ENCODE measurements at regions not wholly inside any gene's neighbourhood (a gene's known extent, or its start where the extent isn't known, plus 50 kb on each side); places are given as distances from the start of the nearest gene placed in this dataset.

DNA sequence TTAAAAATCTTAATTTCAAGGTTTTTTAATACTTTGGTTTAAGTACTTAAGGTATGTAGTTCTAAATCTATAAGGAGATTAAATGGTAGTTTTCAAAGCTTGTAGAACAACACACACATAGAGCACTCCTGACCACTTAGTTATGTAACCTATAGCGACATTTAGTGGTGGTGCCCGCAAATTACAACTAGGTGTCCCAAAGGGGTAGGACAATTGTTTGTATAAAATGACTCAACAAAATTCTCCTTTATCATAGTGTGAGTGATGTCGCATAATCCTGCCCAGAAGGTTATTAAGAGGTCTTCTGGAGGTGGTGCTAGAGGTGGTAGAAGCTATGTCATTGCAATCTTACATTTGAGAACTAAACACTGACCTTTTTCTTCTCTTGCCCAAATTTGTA, 373.0 kb upstream of the RASGEF1B start:
- no CpG with 5 or more reads among the region's 3 CpGs for WGBS (ENCODE audit: insufficient coverage)
- H3K27me3 ChIP-seq (ENCODE audit: control insufficient read depth, insufficient read depth, low read length): no peaks in the 10 kb centered on the region
- H3K27ac ChIP-seq (ENCODE audit: low read length): no peak overlapping the region
- no peaks in the 10 kb centered on the region for H3K9me3 ChIP-seq (replicated peaks; ENCODE audit: control insufficient read depth, low read depth, low read length)
- no peaks in the 10 kb centered on the region for H3K36me3 ChIP-seq (ENCODE audit: control insufficient read depth, insufficient read depth, low read length)
- peak; percentile 83 for DNase-seq
- H3K4me3 ChIP-seq (ENCODE audit: low read length): no peak overlapping the region
- H3K4me1 ChIP-seq (ENCODE audit: control insufficient read depth, insufficient read depth, low read length): no peaks in the 10 kb centered on the region

GRCh38 chr4:81839347-81840042, 367.8 kb upstream of the RASGEF1B start:
- Histone ChIP-seq H3K9me3 (replicated peaks; ENCODE audit: control insufficient read depth, low read depth, low read length) (no peaks in the 10 kb centered on the region), H3K36me3 (ENCODE audit: control insufficient read depth, insufficient read depth, low read length) (no peaks in the 10 kb centered on the region), H3K4me3 (ENCODE audit: low read length) (no peak overlapping the region), H3K27ac (ENCODE audit: low read length) (no peak overlapping the region), H3K4me1 (ENCODE audit: control insufficient read depth, insufficient read depth, low read length) (no peaks in the 10 kb centered on the region), H3K27me3 (ENCODE audit: control insufficient read depth, insufficient read depth, low read length) (no peaks in the 10 kb centered on the region)
- WGBS (ENCODE audit: insufficient coverage): no CpG with 5 or more reads among the region's 1 CpG
- no peak for DNase-seq

GRCh38 chr4:81838586-81838985, 366.9 kb upstream of the RASGEF1B start:
- Histone ChIP-seq H3K36me3 (ENCODE audit: control insufficient read depth, insufficient read depth, low read length) (no peaks in the 10 kb centered on the region), H3K4me3 (ENCODE audit: low read length) (no peak overlapping the region), H3K4me1 (ENCODE audit: control insufficient read depth, insufficient read depth, low read length) (no peaks in the 10 kb centered on the region), H3K27ac (ENCODE audit: low read length) (no peak overlapping the region), H3K9me3 (replicated peaks; ENCODE audit: control insufficient read depth, low read depth, low read length) (no peaks in the 10 kb centered on the region), H3K27me3 (ENCODE audit: control insufficient read depth, insufficient read depth, low read length) (no peaks in the 10 kb centered on the region)
- DNase-seq: no peak
- no CpG with 5 or more reads among the region's 2 CpGs for WGBS (ENCODE audit: insufficient coverage)

DNA sequence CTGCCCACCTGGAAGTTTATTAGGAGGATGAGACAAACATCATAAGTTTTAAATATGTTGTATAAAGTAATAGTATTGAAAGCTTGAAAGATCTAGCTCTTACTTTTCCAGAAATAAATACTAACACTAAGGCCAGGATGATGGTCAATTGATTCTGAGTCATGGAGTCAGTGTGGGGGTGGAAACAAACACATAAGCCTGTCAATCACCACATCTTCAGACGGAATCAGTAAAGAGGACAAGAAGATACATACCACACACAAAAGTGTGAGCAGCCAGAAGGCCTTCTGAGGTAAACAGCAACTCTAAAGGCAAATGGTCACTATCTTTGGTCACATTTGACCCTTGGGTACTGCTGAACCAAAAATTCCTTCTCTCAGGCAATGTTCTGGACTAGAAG, 365.0 kb upstream of the RASGEF1B start:
- no peaks in the 10 kb centered on the region for H3K9me3 ChIP-seq (replicated peaks; ENCODE audit: control insufficient read depth, low read depth, low read length)
- no peak for DNase-seq
- no peaks in the 10 kb centered on the region for H3K27me3 ChIP-seq (ENCODE audit: control insufficient read depth, insufficient read depth, low read length)
- no peak overlapping the region for H3K27ac ChIP-seq (ENCODE audit: low read length)
- H3K4me1 ChIP-seq (ENCODE audit: control insufficient read depth, insufficient read depth, low read length): no peaks in the 10 kb centered on the region
- WGBS (ENCODE audit: insufficient coverage): no CpG with 5 or more reads among the region's 1 CpG
- H3K36me3 ChIP-seq (ENCODE audit: control insufficient read depth, insufficient read depth, low read length): no peaks in the 10 kb centered on the region
- H3K4me3 ChIP-seq (ENCODE audit: low read length): no peak overlapping the region

DNA sequence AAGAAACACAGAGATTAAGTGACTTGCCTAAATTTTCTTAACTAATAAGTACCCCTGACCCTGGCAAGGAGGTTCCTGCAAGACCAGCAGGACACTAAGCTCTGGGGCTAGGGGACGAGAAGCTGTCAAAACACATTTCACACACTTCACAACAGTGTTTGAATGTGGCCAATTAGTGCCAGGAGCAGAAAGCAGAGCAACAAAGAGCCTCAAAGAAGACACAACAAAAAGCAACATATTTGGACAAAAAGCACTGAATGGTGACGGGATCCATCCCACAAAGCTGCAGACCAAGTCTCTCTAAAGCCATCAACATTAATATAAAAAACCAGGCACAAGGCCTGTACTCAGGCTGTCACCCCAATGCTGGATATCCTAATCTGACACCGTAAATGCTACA, 361.9 kb upstream of the RASGEF1B start:
- no peak overlapping the region for H3K27ac ChIP-seq (ENCODE audit: low read length)
- no peak overlapping the region for H3K4me3 ChIP-seq (ENCODE audit: low read length)
- WGBS (ENCODE audit: insufficient coverage): no CpG with 5 or more reads among the region's 3 CpGs
- no peaks in the 10 kb centered on the region for H3K27me3 ChIP-seq (ENCODE audit: control insufficient read depth, insufficient read depth, low read length)
- no peaks in the 10 kb centered on the region for H3K4me1 ChIP-seq (ENCODE audit: control insufficient read depth, insufficient read depth, low read length)
- H3K9me3 ChIP-seq (replicated peaks; ENCODE audit: control insufficient read depth, low read depth, low read length): no peaks in the 10 kb centered on the region
- no peak for DNase-seq
- no peaks in the 10 kb centered on the region for H3K36me3 ChIP-seq (ENCODE audit: control insufficient read depth, insufficient read depth, low read length)

GRCh38 chr4:81828991-81829390, 357.3 kb upstream of the RASGEF1B start:
- Histone ChIP-seq H3K27ac (ENCODE audit: low read length) (no peak overlapping the region), H3K36me3 (ENCODE audit: control insufficient read depth, insufficient read depth, low read length) (no peaks in the 10 kb centered on the region), H3K9me3 (replicated peaks; ENCODE audit: control insufficient read depth, low read depth, low read length) (no peaks in the 10 kb centered on the region), H3K4me1 (ENCODE audit: control insufficient read depth, insufficient read depth, low read length) (no peaks in the 10 kb centered on the region), H3K4me3 (ENCODE audit: low read length) (no peak overlapping the region), H3K27me3 (ENCODE audit: control insufficient read depth, insufficient read depth, low read length) (no peaks in the 10 kb centered on the region)
- no peak for DNase-seq
- WGBS (ENCODE audit: insufficient coverage): 86% methylated on average over 1 of the region's 1 CpG

GRCh38 chr4:81827577-81828202, 356.0 kb upstream of the RASGEF1B start:
- H3K9me3 ChIP-seq (replicated peaks; ENCODE audit: control insufficient read depth, low read depth, low read length): no peaks in the 10 kb centered on the region
- H3K4me1 ChIP-seq (ENCODE audit: control insufficient read depth, insufficient read depth, low read length): no peaks in the 10 kb centered on the region
- H3K27ac ChIP-seq (ENCODE audit: low read length): no peak overlapping the region
- no peak overlapping the region for H3K4me3 ChIP-seq (ENCODE audit: low read length)
- no peak for DNase-seq
- no peaks in the 10 kb centered on the region for H3K27me3 ChIP-seq (ENCODE audit: control insufficient read depth, insufficient read depth, low read length)
- no peaks in the 10 kb centered on the region for H3K36me3 ChIP-seq (ENCODE audit: control insufficient read depth, insufficient read depth, low read length)
- no CpG with 5 or more reads among the region's 4 CpGs for WGBS (ENCODE audit: insufficient coverage)

GRCh38 chr4:81826817-81827424, 355.2 kb upstream of the RASGEF1B start:
- 55% methylated on average over 4 of the region's 6 CpGs for WGBS (ENCODE audit: insufficient coverage)
- DNase-seq: no peak
- H3K4me1 ChIP-seq (ENCODE audit: control insufficient read depth, insufficient read depth, low read length): no peaks in the 10 kb centered on the region
- no peaks in the 10 kb centered on the region for H3K9me3 ChIP-seq (replicated peaks; ENCODE audit: control insufficient read depth, low read depth, low read length)
- H3K36me3 ChIP-seq (ENCODE audit: control insufficient read depth, insufficient read depth, low read length): no peaks in the 10 kb centered on the region
- no peak overlapping the region for H3K27ac ChIP-seq (ENCODE audit: low read length)
- no peak overlapping the region for H3K4me3 ChIP-seq (ENCODE audit: low read length)
- H3K27me3 ChIP-seq (ENCODE audit: control insufficient read depth, insufficient read depth, low read length): no peaks in the 10 kb centered on the region

DNA sequence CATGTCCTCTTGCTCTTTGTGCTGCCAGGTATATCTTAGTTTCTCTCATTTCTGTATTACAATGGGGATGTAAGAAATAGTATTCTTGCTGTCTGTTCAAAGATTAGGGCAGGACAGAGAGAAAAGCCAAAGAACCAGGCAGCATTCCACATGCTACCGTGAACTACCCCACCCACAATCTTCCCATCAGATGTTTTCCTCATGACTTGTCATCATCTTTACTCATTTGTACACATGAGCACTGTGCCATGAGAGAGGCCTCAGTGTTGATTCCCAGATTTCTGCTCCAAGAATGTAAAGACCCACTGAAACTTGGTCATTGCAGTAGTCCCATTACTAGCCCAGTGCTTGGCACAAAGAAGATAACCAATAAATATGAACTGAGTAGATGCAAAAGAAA, 354.6 kb upstream of the RASGEF1B start:
- no CpG with 5 or more reads among the region's 1 CpG for WGBS (ENCODE audit: insufficient coverage)
- H3K27ac ChIP-seq (ENCODE audit: low read length): no peak overlapping the region
- no peak for DNase-seq

DNA sequence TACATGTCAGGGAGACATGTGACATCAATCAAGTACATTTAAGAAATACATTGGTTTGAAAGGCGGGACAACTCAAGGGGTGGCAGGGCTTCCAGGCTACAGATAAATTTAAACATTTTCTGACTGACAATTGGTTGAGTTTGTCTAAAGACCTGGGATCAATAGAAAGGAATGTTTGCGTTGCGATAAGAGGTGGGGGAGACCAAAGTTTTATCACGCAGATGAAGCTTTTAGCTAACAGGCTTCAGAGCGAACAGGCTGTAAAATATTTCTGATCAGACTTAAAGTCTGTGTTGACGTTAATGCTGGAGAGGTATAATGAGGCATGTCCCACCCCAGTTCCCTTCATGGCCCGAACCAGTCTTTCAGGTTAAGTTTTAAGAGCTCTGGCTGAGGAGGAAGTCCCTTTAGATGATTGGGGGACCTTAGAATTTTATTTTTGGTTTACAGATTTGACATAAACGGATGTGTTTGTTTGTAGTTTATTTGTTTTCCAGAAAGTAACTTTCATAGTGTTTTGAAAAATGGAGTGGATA, 346.7 kb upstream of the RASGEF1B start:
- H3K27me3 ChIP-seq (ENCODE audit: control insufficient read depth, insufficient read depth, low read length): no peaks in the 10 kb centered on the region
- 83% methylated on average over 4 of the region's 8 CpGs for WGBS (ENCODE audit: insufficient coverage)
- H3K9me3 ChIP-seq (replicated peaks; ENCODE audit: control insufficient read depth, low read depth, low read length): no peaks in the 10 kb centered on the region
- H3K4me1 ChIP-seq (ENCODE audit: control insufficient read depth, insufficient read depth, low read length): peaks cover 6% of the 10 kb centered on the region
- DNase-seq: no peak
- no peak overlapping the region for H3K27ac ChIP-seq (ENCODE audit: low read length)
- no peaks in the 10 kb centered on the region for H3K36me3 ChIP-seq (ENCODE audit: control insufficient read depth, insufficient read depth, low read length)
- H3K4me3 ChIP-seq (ENCODE audit: low read length): no peak overlapping the region

More for the DNA sequence above, 354.6 kb upstream of the RASGEF1B start:
- Histone ChIP-seq H3K9me3 (replicated peaks; ENCODE audit: control insufficient read depth, low read depth, low read length) (no peaks in the 10 kb centered on the region), H3K36me3 (ENCODE audit: control insufficient read depth, insufficient read depth, low read length) (no peaks in the 10 kb centered on the region), H3K4me3 (ENCODE audit: low read length) (no peak overlapping the region), H3K4me1 (ENCODE audit: control insufficient read depth, insufficient read depth, low read length) (no peaks in the 10 kb centered on the region), H3K27me3 (ENCODE audit: control insufficient read depth, insufficient read depth, low read length) (no peaks in the 10 kb centered on the region)
